ENCODE measurements at regions not wholly inside any gene's neighbourhood (a gene's known extent, or its start where the extent isn't known, plus 50 kb on each side); places are given as distances from the start of the nearest gene placed in this dataset.

- Histone ChIP-seq H3F3A (ENCODE audit: insufficient read depth, low read length) (no peaks in the 10 kb centered on the region), H3K4me1 (ENCODE audit: low read length) (no peaks in the 10 kb centered on the region), H3K9me2 (replicated peaks; ENCODE audit: insufficient read depth, low read length) (no peaks in the 10 kb centered on the region), H4K20me1 (ENCODE audit: insufficient read depth, low read length) (no peaks in the 10 kb centered on the region), H3K36me3 (replicated peaks; ENCODE audit: insufficient read depth, low read length) (no peaks in the 10 kb centered on the region), H3K4me2 (ENCODE audit: low read depth, low read length) (no peak overlapping the region), H3K4me3 (ENCODE audit: low read length) (no peak overlapping the region), H2AFZ (ENCODE audit: low read length) (no peak overlapping the region), H3K79me2 (ENCODE audit: low read length) (no peaks in the 10 kb centered on the region), H3K27me3 (replicated peaks; ENCODE audit: insufficient read depth, low read length) (no peaks in the 10 kb centered on the region), H3K27ac (ENCODE audit: low read length) (no peak overlapping the region), H3K9ac (ENCODE audit: low read length) (no peak overlapping the region), H3K9me3 (replicated peaks; ENCODE audit: insufficient read depth, low read length) (no peaks in the 10 kb centered on the region)
- DNase-seq = no peak
- TF ChIP-seq CTCF (IDR thresholded peaks at IDR 0.05; ENCODE audit: low read length) (no peak), EZH2phosphoT487 (IDR thresholded peaks at IDR 0.05; ENCODE audit: low read length) (no peak), EZH2 (optimal IDR thresholded peaks at IDR 0.05; ENCODE audit: low read depth, low read length) (no peak)
These were observed 138.7 kb upstream of the NR3C1 start for GRCh38 chr5:143541943-143542797.

GRCh38 chr5:143539742-143540141, 136.3 kb upstream of the NR3C1 start:
- Histone ChIP-seq H3K9me2 (replicated peaks; ENCODE audit: insufficient read depth, low read length) (no peaks in the 10 kb centered on the region), H3K4me2 (ENCODE audit: low read depth, low read length) (no peak overlapping the region), H3K27me3 (replicated peaks; ENCODE audit: insufficient read depth, low read length) (no peaks in the 10 kb centered on the region), H3K36me3 (replicated peaks; ENCODE audit: insufficient read depth, low read length) (no peaks in the 10 kb centered on the region), H3K9ac (ENCODE audit: low read length) (no peak overlapping the region), H3K9me3 (replicated peaks; ENCODE audit: insufficient read depth, low read length) (no peaks in the 10 kb centered on the region), H3K4me3 (ENCODE audit: low read length) (no peak overlapping the region), H3K4me1 (ENCODE audit: low read length) (no peaks in the 10 kb centered on the region), H2AFZ (ENCODE audit: low read length) (no peak overlapping the region), H3K79me2 (ENCODE audit: low read length) (no peaks in the 10 kb centered on the region), H4K20me1 (ENCODE audit: insufficient read depth, low read length) (no peaks in the 10 kb centered on the region), H3F3A (ENCODE audit: insufficient read depth, low read length) (no peaks in the 10 kb centered on the region), H3K27ac (ENCODE audit: low read length) (no peak overlapping the region)
- no peak for DNase-seq
- TF ChIP-seq EZH2phosphoT487 (IDR thresholded peaks at IDR 0.05; ENCODE audit: low read length) = no peak
- no peak for TF ChIP-seq EZH2 (optimal IDR thresholded peaks at IDR 0.05; ENCODE audit: low read depth, low read length)
- TF ChIP-seq CTCF (IDR thresholded peaks at IDR 0.05; ENCODE audit: low read length) = no peak

- Histone ChIP-seq H3K9me3 (replicated peaks; ENCODE audit: insufficient read depth, low read length) (no peaks in the 10 kb centered on the region), H3K4me2 (ENCODE audit: low read depth, low read length) (no peak overlapping the region), H3K9ac (ENCODE audit: low read length) (no peak overlapping the region), H3K27ac (ENCODE audit: low read length) (no peak overlapping the region), H2AFZ (ENCODE audit: low read length) (no peak overlapping the region), H3K9me2 (replicated peaks; ENCODE audit: insufficient read depth, low read length) (no peaks in the 10 kb centered on the region), H4K20me1 (ENCODE audit: insufficient read depth, low read length) (no peaks in the 10 kb centered on the region), H3K36me3 (replicated peaks; ENCODE audit: insufficient read depth, low read length) (no peaks in the 10 kb centered on the region), H3K4me3 (ENCODE audit: low read length) (no peak overlapping the region), H3F3A (ENCODE audit: insufficient read depth, low read length) (no peaks in the 10 kb centered on the region), H3K79me2 (ENCODE audit: low read length) (no peaks in the 10 kb centered on the region), H3K4me1 (ENCODE audit: low read length) (no peaks in the 10 kb centered on the region), H3K27me3 (replicated peaks; ENCODE audit: insufficient read depth, low read length) (no peaks in the 10 kb centered on the region)
- no peak for DNase-seq
- TF ChIP-seq CTCF (IDR thresholded peaks at IDR 0.05; ENCODE audit: low read length) (no peak), EZH2 (optimal IDR thresholded peaks at IDR 0.05; ENCODE audit: low read depth, low read length) (no peak), EZH2phosphoT487 (IDR thresholded peaks at IDR 0.05; ENCODE audit: low read length) (no peak)
These were observed 133.6 kb upstream of the NR3C1 start for GRCh38 chr5:143537056-143537455.

Measured in MM.1S (cell line).